A673 (cell line): ENCODE measurements at regions not wholly inside any gene's neighbourhood (a gene's known extent, or its start where the extent isn't known, plus 50 kb on each side); places are given as distances from the start of the nearest gene placed in this dataset.

ENCODE experiments used
- EZH2 ChIP-seq: fragments of 200-600 bp; sonication (generic); IDR thresholded peaks from 2 replicates; pipeline ENCODE4 v1.6.1; 2017; ENCODE audit warnings: borderline replicate concordance, low read depth, mild to moderate bottlenecking, mixed read lengths, antibody characterized with exemption, low read length; ENCODE audit not compliant: poor library complexity, severe bottlenecking
- TF ChIP-seq, protein P1 (sequence below): fragments of 300-800, 200-600 bp; sonication (generic); conservative IDR thresholded peaks from 2 replicates; pipeline ENCODE4 v1.5.1; 2017; ENCODE audit warnings: low read depth, mild to moderate bottlenecking, antibody characterized with exemption, low read length, moderate library complexity, mixed read lengths

DNA sequence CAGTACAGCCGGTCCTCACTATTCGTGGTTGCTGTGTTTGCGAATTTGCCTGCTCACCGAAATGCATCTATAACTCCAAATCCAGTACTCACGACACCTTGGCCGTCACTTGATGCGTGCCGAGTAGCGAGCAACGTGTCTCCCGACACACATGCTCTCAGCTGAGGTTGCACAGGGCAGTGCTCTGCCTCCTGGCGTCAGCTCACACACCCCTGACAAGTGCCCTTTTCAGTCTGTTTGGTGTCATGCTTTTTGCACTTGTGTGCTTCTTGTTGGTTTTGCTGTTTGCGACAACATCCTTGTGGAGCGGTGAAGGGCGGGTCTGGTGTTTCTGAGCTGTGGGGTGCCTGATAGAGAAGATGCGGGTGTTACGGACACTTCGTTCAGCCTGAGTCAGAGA lies 110.4 kb upstream of the RFLNA start:
- TF ChIP-seq, protein P1, sequence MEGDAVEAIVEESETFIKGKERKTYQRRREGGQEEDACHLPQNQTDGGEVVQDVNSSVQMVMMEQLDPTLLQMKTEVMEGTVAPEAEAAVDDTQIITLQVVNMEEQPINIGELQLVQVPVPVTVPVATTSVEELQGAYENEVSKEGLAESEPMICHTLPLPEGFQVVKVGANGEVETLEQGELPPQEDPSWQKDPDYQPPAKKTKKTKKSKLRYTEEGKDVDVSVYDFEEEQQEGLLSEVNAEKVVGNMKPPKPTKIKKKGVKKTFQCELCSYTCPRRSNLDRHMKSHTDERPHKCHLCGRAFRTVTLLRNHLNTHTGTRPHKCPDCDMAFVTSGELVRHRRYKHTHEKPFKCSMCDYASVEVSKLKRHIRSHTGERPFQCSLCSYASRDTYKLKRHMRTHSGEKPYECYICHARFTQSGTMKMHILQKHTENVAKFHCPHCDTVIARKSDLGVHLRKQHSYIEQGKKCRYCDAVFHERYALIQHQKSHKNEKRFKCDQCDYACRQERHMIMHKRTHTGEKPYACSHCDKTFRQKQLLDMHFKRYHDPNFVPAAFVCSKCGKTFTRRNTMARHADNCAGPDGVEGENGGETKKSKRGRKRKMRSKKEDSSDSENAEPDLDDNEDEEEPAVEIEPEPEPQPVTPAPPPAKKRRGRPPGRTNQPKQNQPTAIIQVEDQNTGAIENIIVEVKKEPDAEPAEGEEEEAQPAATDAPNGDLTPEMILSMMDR, result no peak
- TF ChIP-seq EZH2, result no peak
